ENCODE measurements at regions not wholly inside any gene's neighbourhood (a gene's known extent, or its start where the extent isn't known, plus 50 kb on each side); places are given as distances from the start of the nearest gene placed in this dataset.

DNA sequence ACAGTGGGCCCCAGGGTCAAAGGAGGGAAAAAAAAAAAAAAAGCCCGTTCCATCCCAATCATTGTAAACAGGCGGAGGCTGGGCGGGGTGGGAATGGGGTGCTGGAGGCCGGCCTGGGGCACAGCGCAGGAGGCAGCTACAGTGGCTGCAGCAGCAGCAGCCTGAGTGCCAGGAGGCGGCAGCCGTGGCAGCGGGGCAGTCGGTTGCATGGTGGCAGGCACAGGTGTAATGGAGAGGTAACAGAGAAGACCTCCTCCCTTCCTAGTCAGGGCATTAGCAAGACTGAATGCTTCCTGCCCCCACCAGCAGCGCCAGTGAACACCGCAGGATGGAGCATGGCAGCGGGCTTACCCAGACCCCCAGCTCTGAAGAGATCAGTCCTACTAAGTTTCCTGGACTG lies 279.1 kb upstream of the TTC14 start:
- no peak overlapping the region for H3K4ac ChIP-seq (ENCODE audit: low read depth, low read length)
- no peak overlapping the region for H3K4me3 ChIP-seq (ENCODE audit: low read depth, low read length)
- no peaks in the 10 kb centered on the region for H3K79me1 ChIP-seq (ENCODE audit: low read length)
- H4K8ac ChIP-seq (ENCODE audit: low read depth, low read length) = no peak overlapping the region
- H3K79me2 ChIP-seq (ENCODE audit: control insufficient read depth, insufficient read depth, low read length, poor library complexity) = no peaks in the 10 kb centered on the region
- no peak overlapping the region for H2AFZ ChIP-seq (ENCODE audit: insufficient read depth, low read length, poor library complexity)
- H3K36me3 ChIP-seq (ENCODE audit: control insufficient read depth in 1 of 2, insufficient read depth in 2 of 2, low read length in 2 of 2) = no peaks in the 10 kb centered on the region
- H2BK5ac ChIP-seq (ENCODE audit: low read depth, low read length, poor library complexity) = no peak overlapping the region
- no peak overlapping the region for H4K91ac ChIP-seq (ENCODE audit: low read depth, low read length)
- H3K4me2 ChIP-seq (ENCODE audit: low read length) = no peak overlapping the region
- no peak overlapping the region for H3K14ac ChIP-seq (ENCODE audit: low read length)
- no peak overlapping the region for H2BK120ac ChIP-seq (ENCODE audit: insufficient read depth, low read length, poor library complexity)
- DNase-seq = no peak
- no peaks in the 10 kb centered on the region for H3K27me3 ChIP-seq (ENCODE audit: insufficient read depth, low read length)
- H3K18ac ChIP-seq (ENCODE audit: low read length) = no peak overlapping the region
- no peak overlapping the region for H2AK5ac ChIP-seq (ENCODE audit: low read length)
- peak overlapping the region; percentile 26 for H4K12ac ChIP-seq (ENCODE audit: low read depth, low read length)
- H3K9ac ChIP-seq (ENCODE audit: low read length) = no peak overlapping the region
- no peaks in the 10 kb centered on the region for H3K9me3 ChIP-seq (ENCODE audit: insufficient read depth, low read depth, low read length)
- H3K4me1 ChIP-seq (ENCODE audit: control insufficient read depth in 1 of 2, insufficient read depth in 2 of 2, low read length in 2 of 2) = no peaks in the 10 kb centered on the region
- no peak overlapping the region for H3K27ac ChIP-seq (ENCODE audit: low read depth, low read length)
- H3K23ac ChIP-seq (ENCODE audit: low read length) = no peak overlapping the region
- no peak overlapping the region for H2BK12ac ChIP-seq (ENCODE audit: low read length)
- no CpG with 5 or more reads among the region's 12 CpGs for WGBS (ENCODE audit: extremely low coverage, insufficient coverage, insufficient read length)

DNA sequence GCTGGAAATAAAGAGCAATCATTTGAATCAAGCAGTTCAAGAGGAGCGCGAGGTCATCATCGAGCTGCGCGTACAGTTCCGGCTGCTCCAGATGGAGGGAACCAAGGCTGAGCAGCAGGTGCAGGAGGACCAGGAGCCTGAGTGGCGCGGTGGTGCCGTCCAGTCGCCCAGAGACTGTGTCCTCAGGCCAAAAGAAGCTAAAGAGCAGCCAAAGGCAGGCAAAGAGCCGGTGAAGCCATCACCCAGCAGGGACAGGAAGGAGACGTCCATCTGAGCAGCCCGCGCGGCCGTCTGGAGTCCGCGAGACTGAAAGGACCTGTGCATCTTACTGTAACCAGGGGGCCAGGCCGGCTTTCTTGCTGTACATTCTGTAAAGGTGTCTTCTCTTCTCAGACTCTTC lies 277.2 kb upstream of the TTC14 start:
- no peak overlapping the region for H4K8ac ChIP-seq (ENCODE audit: low read depth, low read length)
- no peak overlapping the region for H2BK12ac ChIP-seq (ENCODE audit: low read length)
- no peaks in the 10 kb centered on the region for H3K9me3 ChIP-seq (ENCODE audit: insufficient read depth, low read depth, low read length)
- no peak overlapping the region for H3K9ac ChIP-seq (ENCODE audit: low read length)
- WGBS (ENCODE audit: extremely low coverage, insufficient coverage, insufficient read length) = no CpG with 5 or more reads among the region's 19 CpGs
- H3K79me2 ChIP-seq (ENCODE audit: control insufficient read depth, insufficient read depth, low read length, poor library complexity) = no peaks in the 10 kb centered on the region
- no peak overlapping the region for H3K4me3 ChIP-seq (ENCODE audit: low read depth, low read length)
- no peak overlapping the region for H4K91ac ChIP-seq (ENCODE audit: low read depth, low read length)
- H3K4me1 ChIP-seq (ENCODE audit: control insufficient read depth in 1 of 2, insufficient read depth in 2 of 2, low read length in 2 of 2) = no peaks in the 10 kb centered on the region
- no peak overlapping the region for H3K4me2 ChIP-seq (ENCODE audit: low read length)
- no peak overlapping the region for H2BK120ac ChIP-seq (ENCODE audit: insufficient read depth, low read length, poor library complexity)
- DNase-seq = no peak
- no peaks in the 10 kb centered on the region for H3K27me3 ChIP-seq (ENCODE audit: insufficient read depth, low read length)
- no peak overlapping the region for H4K12ac ChIP-seq (ENCODE audit: low read depth, low read length)
- no peak overlapping the region for H3K18ac ChIP-seq (ENCODE audit: low read length)
- no peaks in the 10 kb centered on the region for H3K79me1 ChIP-seq (ENCODE audit: low read length)
- H3K23ac ChIP-seq (ENCODE audit: low read length) = no peak overlapping the region
- H3K27ac ChIP-seq (ENCODE audit: low read depth, low read length) = no peak overlapping the region
- H2AK5ac ChIP-seq (ENCODE audit: low read length) = no peak overlapping the region
- H3K4ac ChIP-seq (ENCODE audit: low read depth, low read length) = no peak overlapping the region
- no peak overlapping the region for H3K14ac ChIP-seq (ENCODE audit: low read length)
- H2BK5ac ChIP-seq (ENCODE audit: low read depth, low read length, poor library complexity) = no peak overlapping the region
- H3K36me3 ChIP-seq (ENCODE audit: control insufficient read depth in 1 of 2, insufficient read depth in 2 of 2, low read length in 2 of 2) = no peaks in the 10 kb centered on the region
- no peak overlapping the region for H2AFZ ChIP-seq (ENCODE audit: insufficient read depth, low read length, poor library complexity)

DNA sequence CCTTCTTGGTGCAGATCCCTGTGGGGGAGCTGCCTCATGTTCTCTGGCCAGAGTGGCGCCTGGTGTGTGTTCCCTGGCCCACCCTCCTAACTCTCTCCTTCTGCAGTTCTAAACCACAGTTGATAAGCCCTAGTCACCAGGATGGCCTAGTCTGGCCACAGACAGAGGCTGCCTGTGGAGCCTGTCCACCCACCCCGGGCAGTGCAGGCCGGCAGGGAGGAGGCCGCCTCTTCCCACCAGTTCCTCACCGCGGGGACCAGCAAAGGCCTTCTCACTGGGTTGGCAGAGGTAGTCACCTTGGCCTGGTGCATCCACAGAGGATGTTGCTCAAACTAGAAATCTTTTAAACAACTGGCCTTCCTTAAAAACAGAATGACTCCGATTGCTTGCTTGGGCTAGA lies 276.4 kb upstream of the TTC14 start:
- Histone ChIP-seq H3K36me3 (ENCODE audit: control insufficient read depth in 1 of 2, insufficient read depth in 2 of 2, low read length in 2 of 2) (no peaks in the 10 kb centered on the region), H3K4me1 (ENCODE audit: control insufficient read depth in 1 of 2, insufficient read depth in 2 of 2, low read length in 2 of 2) (no peaks in the 10 kb centered on the region), H3K4me2 (ENCODE audit: low read length) (no peak overlapping the region), H3K9me3 (ENCODE audit: insufficient read depth, low read depth, low read length) (no peaks in the 10 kb centered on the region), H2AK5ac (ENCODE audit: low read length) (no peak overlapping the region), H3K79me2 (ENCODE audit: control insufficient read depth, insufficient read depth, low read length, poor library complexity) (no peaks in the 10 kb centered on the region), H3K4ac (ENCODE audit: low read depth, low read length) (no peak overlapping the region), H4K8ac (ENCODE audit: low read depth, low read length) (no peak overlapping the region), H3K79me1 (ENCODE audit: low read length) (no peaks in the 10 kb centered on the region), H3K27ac (ENCODE audit: low read depth, low read length) (no peak overlapping the region), H3K23ac (ENCODE audit: low read length) (no peak overlapping the region), H3K4me3 (ENCODE audit: low read depth, low read length) (no peak overlapping the region), H3K18ac (ENCODE audit: low read length) (no peak overlapping the region), H2AFZ (ENCODE audit: insufficient read depth, low read length, poor library complexity) (no peak overlapping the region), H2BK120ac (ENCODE audit: insufficient read depth, low read length, poor library complexity) (no peak overlapping the region), H2BK12ac (ENCODE audit: low read length) (no peak overlapping the region), H3K9ac (ENCODE audit: low read length) (no peak overlapping the region), H2BK5ac (ENCODE audit: low read depth, low read length, poor library complexity) (no peak overlapping the region), H3K27me3 (ENCODE audit: insufficient read depth, low read length) (no peaks in the 10 kb centered on the region), H4K12ac (ENCODE audit: low read depth, low read length) (no peak overlapping the region), H4K91ac (ENCODE audit: low read depth, low read length) (no peak overlapping the region), H3K14ac (ENCODE audit: low read length) (no peak overlapping the region)
- no CpG with 5 or more reads among the region's 7 CpGs for WGBS (ENCODE audit: extremely low coverage, insufficient coverage, insufficient read length)
- no peak for DNase-seq

DNA sequence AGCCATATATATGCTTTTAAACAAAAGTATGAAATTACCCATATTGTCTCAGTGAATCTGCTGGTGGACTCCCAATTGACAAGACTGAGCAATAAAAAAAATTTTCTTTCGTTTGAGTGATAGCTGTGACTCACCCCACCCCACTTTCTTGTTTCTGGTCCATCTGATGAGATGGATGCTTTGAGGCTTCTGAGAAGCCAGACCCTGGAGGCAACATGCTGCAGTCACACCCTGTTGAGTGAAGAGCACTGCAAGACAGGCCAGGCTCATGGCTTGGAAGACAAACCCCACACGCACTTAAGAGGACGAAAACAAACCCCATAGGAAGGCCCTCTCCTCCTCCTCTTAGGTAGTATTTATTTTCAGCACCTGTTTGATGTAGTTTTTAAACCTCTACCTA lies 276.0 kb upstream of the TTC14 start:
- DNase-seq = no peak
- Histone ChIP-seq H3K27ac (ENCODE audit: low read depth, low read length) (no peak overlapping the region), H2AFZ (ENCODE audit: insufficient read depth, low read length, poor library complexity) (no peak overlapping the region), H2AK5ac (ENCODE audit: low read length) (no peak overlapping the region), H4K12ac (ENCODE audit: low read depth, low read length) (no peak overlapping the region), H3K4ac (ENCODE audit: low read depth, low read length) (no peak overlapping the region), H4K91ac (ENCODE audit: low read depth, low read length) (no peak overlapping the region), H2BK120ac (ENCODE audit: insufficient read depth, low read length, poor library complexity) (no peak overlapping the region), H3K9me3 (ENCODE audit: insufficient read depth, low read depth, low read length) (no peaks in the 10 kb centered on the region), H3K18ac (ENCODE audit: low read length) (no peak overlapping the region), H3K27me3 (ENCODE audit: insufficient read depth, low read length) (no peaks in the 10 kb centered on the region), H3K4me2 (ENCODE audit: low read length) (no peak overlapping the region), H3K9ac (ENCODE audit: low read length) (no peak overlapping the region), H3K23ac (ENCODE audit: low read length) (no peak overlapping the region), H4K8ac (ENCODE audit: low read depth, low read length) (no peak overlapping the region), H3K79me1 (ENCODE audit: low read length) (no peaks in the 10 kb centered on the region), H3K4me1 (ENCODE audit: control insufficient read depth in 1 of 2, insufficient read depth in 2 of 2, low read length in 2 of 2) (no peaks in the 10 kb centered on the region), H2BK5ac (ENCODE audit: low read depth, low read length, poor library complexity) (no peak overlapping the region), H3K36me3 (ENCODE audit: control insufficient read depth in 1 of 2, insufficient read depth in 2 of 2, low read length in 2 of 2) (no peaks in the 10 kb centered on the region), H3K79me2 (ENCODE audit: control insufficient read depth, insufficient read depth, low read length, poor library complexity) (no peaks in the 10 kb centered on the region), H2BK12ac (ENCODE audit: low read length) (no peak overlapping the region), H3K14ac (ENCODE audit: low read length) (no peak overlapping the region), H3K4me3 (ENCODE audit: low read depth, low read length) (no peak overlapping the region)
- WGBS (ENCODE audit: extremely low coverage, insufficient coverage, insufficient read length) = no CpG with 5 or more reads among the region's 3 CpGs

Measured in trophoblast cell (in vitro differentiated cells and primary cell).